ENCODE measurements at regions not wholly inside any gene's neighbourhood (a gene's known extent, or its start where the extent isn't known, plus 50 kb on each side); places are given as distances from the start of the nearest gene placed in this dataset.

- DNase-seq = no peak
- Mint-ChIP-seq H3K27ac (no peak overlapping the region), H3K27me3 (no peaks in the 10 kb centered on the region), H3K4me1 (no peaks in the 10 kb centered on the region), H3K36me3 (ENCODE audit: low read depth) (no peaks in the 10 kb centered on the region), H3K4me3 (no peak overlapping the region), H3K9me3 (no peaks in the 10 kb centered on the region)
- intact Hi-C loops (cut with micrococcal nuclease) = no loop called here
These were observed 241.9 kb upstream of the IRX4 start for GRCh38 chr5:2124434-2125170.

GRCh38 chr5:2123874-2124273 lies 241.1 kb upstream of the IRX4 start:
- DNase-seq = no peak
- H3K9me3 Mint-ChIP-seq = no peaks in the 10 kb centered on the region
- no peaks in the 10 kb centered on the region for H3K36me3 Mint-ChIP-seq (ENCODE audit: low read depth)
- H3K27ac Mint-ChIP-seq = no peak overlapping the region
- no peak overlapping the region for H3K4me3 Mint-ChIP-seq
- no peaks in the 10 kb centered on the region for H3K4me1 Mint-ChIP-seq
- no peaks in the 10 kb centered on the region for H3K27me3 Mint-ChIP-seq
- intact Hi-C loops (cut with micrococcal nuclease) = no loop called here

GRCh38 chr5:2120361-2120760 lies 237.6 kb upstream of the IRX4 start:
- Mint-ChIP-seq H3K4me1 (no peaks in the 10 kb centered on the region), H3K9me3 (no peaks in the 10 kb centered on the region), H3K27ac (no peak overlapping the region), H3K36me3 (ENCODE audit: low read depth) (no peaks in the 10 kb centered on the region), H3K4me3 (no peak overlapping the region), H3K27me3 (no peaks in the 10 kb centered on the region)
- intact Hi-C loops (cut with micrococcal nuclease) = no loop called here
- DNase-seq = no peak

GRCh38 chr5:2119573-2119972 lies 236.8 kb upstream of the IRX4 start:
- no peak for DNase-seq
- Mint-ChIP-seq H3K9me3 (no peaks in the 10 kb centered on the region), H3K27ac (no peak overlapping the region), H3K27me3 (no peaks in the 10 kb centered on the region), H3K4me3 (no peak overlapping the region), H3K4me1 (no peaks in the 10 kb centered on the region), H3K36me3 (ENCODE audit: low read depth) (no peaks in the 10 kb centered on the region)
- intact Hi-C loops (cut with micrococcal nuclease) = no loop called here

GRCh38 chr5:2113348-2114131 lies 230.8 kb upstream of the IRX4 start:
- no peak for DNase-seq
- intact Hi-C loops (cut with micrococcal nuclease) = no loop called here
- H3K27me3 Mint-ChIP-seq = no peaks in the 10 kb centered on the region
- no peak overlapping the region for H3K27ac Mint-ChIP-seq
- no peaks in the 10 kb centered on the region for H3K36me3 Mint-ChIP-seq (ENCODE audit: low read depth)
- no peaks in the 10 kb centered on the region for H3K4me1 Mint-ChIP-seq
- no peaks in the 10 kb centered on the region for H3K9me3 Mint-ChIP-seq
- no peak overlapping the region for H3K4me3 Mint-ChIP-seq

GRCh38 chr5:2112173-2113025 lies 229.7 kb upstream of the IRX4 start:
- H3K36me3 Mint-ChIP-seq (ENCODE audit: low read depth) = no peaks in the 10 kb centered on the region
- DNase-seq = no peak
- no peaks in the 10 kb centered on the region for H3K9me3 Mint-ChIP-seq
- no peak overlapping the region for H3K4me3 Mint-ChIP-seq
- H3K27ac Mint-ChIP-seq = no peak overlapping the region
- H3K27me3 Mint-ChIP-seq = no peaks in the 10 kb centered on the region
- H3K4me1 Mint-ChIP-seq = no peaks in the 10 kb centered on the region
- intact Hi-C loops (cut with micrococcal nuclease) = no loop called here

- no peaks in the 10 kb centered on the region for H3K36me3 Mint-ChIP-seq (ENCODE audit: low read depth)
- no peak overlapping the region for H3K4me3 Mint-ChIP-seq
- H3K4me1 Mint-ChIP-seq = no peaks in the 10 kb centered on the region
- no peak overlapping the region for H3K27ac Mint-ChIP-seq
- H3K9me3 Mint-ChIP-seq = no peaks in the 10 kb centered on the region
- intact Hi-C loops (cut with micrococcal nuclease) = no loop called here
- no peak for DNase-seq
- H3K27me3 Mint-ChIP-seq = no peaks in the 10 kb centered on the region
These were observed 228.9 kb upstream of the IRX4 start for GRCh38 chr5:2111569-2112105.

GRCh38 chr5:2110934-2111462 lies 228.3 kb upstream of the IRX4 start:
- no peak for DNase-seq
- no peaks in the 10 kb centered on the region for H3K36me3 Mint-ChIP-seq (ENCODE audit: low read depth)

GRCh38 chr5:2110137-2110933 lies 227.6 kb upstream of the IRX4 start:
- Mint-ChIP-seq H3K4me1 (no peaks in the 10 kb centered on the region), H3K36me3 (ENCODE audit: low read depth) (no peaks in the 10 kb centered on the region), H3K27ac (no peak overlapping the region), H3K9me3 (no peaks in the 10 kb centered on the region), H3K27me3 (no peaks in the 10 kb centered on the region), H3K4me3 (no peak overlapping the region)
- intact Hi-C loops (cut with micrococcal nuclease) = no loop called here
- no peak for DNase-seq

More at GRCh38 chr5:2110934-2111462, 228.3 kb upstream of the IRX4 start:
- no peak overlapping the region for H3K27ac Mint-ChIP-seq
- intact Hi-C loops (cut with micrococcal nuclease) = no loop called here
- H3K4me1 Mint-ChIP-seq = no peaks in the 10 kb centered on the region
- no peak overlapping the region for H3K4me3 Mint-ChIP-seq
- H3K27me3 Mint-ChIP-seq = no peaks in the 10 kb centered on the region
- H3K9me3 Mint-ChIP-seq = no peaks in the 10 kb centered on the region

- Mint-ChIP-seq H3K4me3 (no peak overlapping the region), H3K36me3 (ENCODE audit: low read depth) (no peaks in the 10 kb centered on the region), H3K27ac (no peak overlapping the region), H3K4me1 (no peaks in the 10 kb centered on the region), H3K27me3 (no peaks in the 10 kb centered on the region), H3K9me3 (no peaks in the 10 kb centered on the region)
- no peak for DNase-seq
- intact Hi-C loops (cut with micrococcal nuclease) = no loop called here
These were observed 226.8 kb upstream of the IRX4 start for GRCh38 chr5:2109566-2109965.

- Mint-ChIP-seq H3K4me3 (no peak overlapping the region), H3K9me3 (no peaks in the 10 kb centered on the region), H3K36me3 (ENCODE audit: low read depth) (no peaks in the 10 kb centered on the region), H3K4me1 (no peaks in the 10 kb centered on the region), H3K27me3 (no peaks in the 10 kb centered on the region), H3K27ac (no peak overlapping the region)
- no peak for DNase-seq
- intact Hi-C loops (cut with micrococcal nuclease) = no loop called here
These were observed 224.0 kb upstream of the IRX4 start for GRCh38 chr5:2106721-2107120.

- no peaks in the 10 kb centered on the region for H3K27me3 Mint-ChIP-seq
- no peaks in the 10 kb centered on the region for H3K36me3 Mint-ChIP-seq (ENCODE audit: low read depth)
- H3K27ac Mint-ChIP-seq = no peak overlapping the region
- DNase-seq = no peak
- intact Hi-C loops (cut with micrococcal nuclease) = no loop called here
- no peaks in the 10 kb centered on the region for H3K4me1 Mint-ChIP-seq
- no peaks in the 10 kb centered on the region for H3K9me3 Mint-ChIP-seq
- H3K4me3 Mint-ChIP-seq = no peak overlapping the region
These were observed 222.4 kb upstream of the IRX4 start for GRCh38 chr5:2105141-2105540.

- Mint-ChIP-seq H3K27ac (no peak overlapping the region), H3K4me1 (no peaks in the 10 kb centered on the region), H3K9me3 (no peaks in the 10 kb centered on the region), H3K4me3 (no peak overlapping the region), H3K36me3 (ENCODE audit: low read depth) (no peaks in the 10 kb centered on the region), H3K27me3 (no peaks in the 10 kb centered on the region)
- no peak for DNase-seq
- intact Hi-C loops (cut with micrococcal nuclease) = no loop called here
These were observed 221.2 kb upstream of the IRX4 start for GRCh38 chr5:2103940-2104339.

Measured in activated CD4-positive, alpha-beta T cell treated with anti-CD3 and anti-CD28 coated beads, Interleukin-2, amount 10 ng/mL, durations not matched to agents 24 days and 14 days (primary cell).